CD14-positive monocyte (primary cell): ENCODE measurements at regions not wholly inside any gene's neighbourhood (a gene's known extent, or its start where the extent isn't known, plus 50 kb on each side); places are given as distances from the start of the nearest gene placed in this dataset.

ENCODE experiments used
- DNase-seq, 3 donors: peaks; one replicate each; pipeline ENCODE4 v3.0.0-alpha.2; 2011 to 2022
- H2AFZ ChIP-seq: 2 replicates; pipeline ENCODE4 v1.6.0; 2012; ENCODE audit warnings: mild to moderate bottlenecking, low read depth, low read length, inconsistent platforms; ENCODE audit not compliant: insufficient read depth, poor library complexity, severe bottlenecking
- H3K27ac ChIP-seq, 2 donors: 1 replicate in 1 of 2; 2 replicates in 1 of 2; pipeline ENCODE4 v1.5.1; 2012 to 2013; ENCODE audit warnings: low read length in 2 of 2, control low read depth in 1 of 2, inconsistent platforms in 1 of 2, low read depth in 1 of 2, mild to moderate bottlenecking in 1 of 2
- H3K27me3 ChIP-seq, 2 donors: one replicate each; pipeline versions ENCODE4 v1.6.0 to v1.6.1; 2011 to 2013; ENCODE audit warnings: low read length in 2 of 2; ENCODE audit not compliant: control insufficient read depth in 2 of 2, insufficient read depth in 2 of 2
- H3K36me3 ChIP-seq, 2 donors: replicated peaks in 1 of 2; 1 replicate in 1 of 2; 2 replicates in 1 of 2; pipeline versions ENCODE4 v1.5.1 to v1.6.1; 2012 to 2013; ENCODE audit warnings: low read length in 2 of 2, control low read depth in 1 of 2, inconsistent platforms in 1 of 2, mild to moderate bottlenecking in 1 of 2; ENCODE audit not compliant: insufficient read depth in 2 of 2, control insufficient read depth in 1 of 2
- H3K4me1 ChIP-seq, 2 donors: 1 replicate in 1 of 2; 2 replicates in 1 of 2; pipeline versions ENCODE4 v1.5.1 to v1.6.1; 2012 to 2013; ENCODE audit warnings: low read length in 2 of 2, control low read depth in 1 of 2, inconsistent platforms in 1 of 2, mild to moderate bottlenecking in 1 of 2, moderate library complexity in 1 of 2; ENCODE audit not compliant: insufficient read depth in 2 of 2, control insufficient read depth in 1 of 2
- H3K4me2 ChIP-seq: replicated peaks from 2 replicates; pipeline ENCODE3; 2012; ENCODE audit warnings: low read length, moderate library complexity, mild to moderate bottlenecking; ENCODE audit not compliant: poor library complexity, severe bottlenecking; ENCODE audit errors: extremely low read depth
- H3K4me3 ChIP-seq, 3 experiments: fragments of 200-600 bp in 1 of 3; sonication (generic) in 1 of 3; replicated peaks in 1 of 3; 1 replicate in 2 of 3; 2 replicates in 1 of 3; pipeline ENCODE4 v1.5.1; 2011 to 2013; ENCODE audit warnings: low read length in 3 of 3, mild to moderate bottlenecking in 3 of 3, control low read depth in 2 of 3, low read depth in 2 of 3, inconsistent platforms in 1 of 3, moderate library complexity in 1 of 3
- H3K79me2 ChIP-seq: 2 replicates; pipeline ENCODE4 v1.6.0; 2012; ENCODE audit warnings: mild to moderate bottlenecking, control low read depth, inconsistent platforms, low read length, moderate library complexity; ENCODE audit not compliant: insufficient read depth
- H3K9ac ChIP-seq: 2 replicates; pipeline ENCODE4 v1.6.0; 2017; ENCODE audit warnings: low read length, mild to moderate bottlenecking; ENCODE audit not compliant: insufficient read depth, poor library complexity, severe bottlenecking
- H3K9me3 ChIP-seq, 2 donors: replicated peaks in 1 of 2; 1 replicate in 1 of 2; 2 replicates in 1 of 2; pipeline versions ENCODE4 v1.5.1 to v1.6.1; 2012 to 2013; ENCODE audit warnings: low read length in 2 of 2, control low read depth in 1 of 2; ENCODE audit not compliant: control insufficient read depth in 1 of 2, insufficient read depth in 1 of 2
- H4K20me1 ChIP-seq: 2 replicates; pipeline ENCODE4 v1.6.0; 2012; ENCODE audit warnings: mild to moderate bottlenecking, low read length, control low read depth, moderate library complexity; ENCODE audit not compliant: insufficient read depth
- H3K27ac Mint-ChIP-seq, 7 donors: one replicate each; pipeline ENCODE4 v1.8.0; 2020; ENCODE audit warnings: mild to moderate bottlenecking in 7 of 7, mixed read lengths in 7 of 7, moderate library complexity in 6 of 7, inconsistent platforms in 2 of 7
- H3K27me3 Mint-ChIP-seq, 3 donors: one replicate each; pipeline ENCODE4 v1.8.0; 2021 to 2022; ENCODE audit warnings: low read depth in 3 of 3, mild to moderate bottlenecking in 3 of 3, mixed read lengths in 3 of 3, moderate library complexity in 3 of 3, inconsistent platforms in 1 of 3
- H3K36me3 Mint-ChIP-seq, 2 donors: one replicate each; pipeline ENCODE4 v1.8.0; 2020; ENCODE audit warnings: mixed read lengths in 2 of 2, inconsistent platforms in 1 of 2, mild to moderate bottlenecking in 1 of 2
- H3K4me1 Mint-ChIP-seq: one replicate; pipeline ENCODE4 v1.8.0; 2020; ENCODE audit warnings: mild to moderate bottlenecking, mixed read lengths
- H3K4me3 Mint-ChIP-seq, 2 donors: one replicate each; pipeline ENCODE4 v1.8.0; 2020; ENCODE audit warnings: mild to moderate bottlenecking in 2 of 2, mixed read lengths in 2 of 2, moderate library complexity in 1 of 2
- H3K9me3 Mint-ChIP-seq, 7 donors: one replicate each; pipeline ENCODE4 v1.8.0; 2020 to 2022; ENCODE audit warnings: mixed read lengths in 7 of 7, mild to moderate bottlenecking in 6 of 7, moderate library complexity in 6 of 7, inconsistent platforms in 2 of 7
- CTCF ChIP-seq: fragments of 200-600 bp; IDR thresholded peaks from one replicate; pipeline ENCODE4 v1.8.0; 2022; ENCODE audit warnings: antibody characterized with exemption, mild to moderate bottlenecking
- WGBS: methylation state at CpG from one replicate; pipeline ENCODE4 v1.1.5; 2013; ENCODE audit warnings: missing lambda C conversion rate; ENCODE audit not compliant: insufficient coverage; 5-methylcytosine and 5-hydroxymethylcytosine counted together
- intact Hi-C, 2 donors: fragments of 100-400 bp; cut with micrococcal nuclease; formaldehyde crosslinking; loops; one replicate each; pipeline versions ENCODE4 v1.15.0 to v1.15.1; 2023

DNA sequence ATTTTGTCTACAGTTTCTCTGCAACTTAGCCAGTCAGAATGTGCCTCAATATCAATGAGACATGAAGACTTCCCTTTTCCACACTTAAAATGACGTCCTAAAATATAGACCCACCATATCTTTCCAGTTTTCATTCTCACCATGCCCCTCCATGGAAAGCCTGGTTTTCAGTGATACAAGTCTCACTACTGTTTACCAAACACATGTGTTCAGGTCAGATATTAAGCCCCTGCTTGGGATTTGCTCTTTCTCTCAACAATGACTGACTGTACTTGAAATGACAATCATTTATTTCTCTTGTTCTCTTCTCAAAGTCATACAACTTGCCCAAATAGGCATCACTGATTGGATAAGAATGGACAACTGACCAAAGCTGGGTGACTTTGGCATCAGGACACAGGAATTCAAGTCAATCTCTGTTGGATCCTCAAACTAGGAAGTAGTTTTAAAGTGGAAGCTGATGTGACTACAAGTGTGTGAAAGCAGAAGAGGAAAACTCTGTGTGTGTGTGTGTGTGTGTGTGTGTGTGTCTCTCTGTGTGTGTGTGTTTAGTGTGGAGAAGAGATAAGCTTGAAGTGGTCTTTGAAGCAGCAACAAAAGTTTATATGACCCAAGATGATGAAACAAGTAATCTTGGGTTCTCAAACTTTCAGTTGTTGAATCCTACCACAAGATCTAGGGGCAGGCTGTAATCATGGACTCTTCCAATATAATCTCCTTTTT, 217.4 kb upstream of the FGF13 start:
- Mint-ChIP-seq H3K4me3 (no peak overlapping the region), H3K27me3 (peaks cover 0 to 2% (median 0%) of the 10 kb centered on the region in 3 donors), H3K27ac (peak overlapping the region in 2 of 7 donors; percentile 25 to 57), H3K4me1 (peaks cover 30% of the 10 kb centered on the region), H3K9me3 (peaks cover 0 to 5% (median 0%) of the 10 kb centered on the region in 7 donors), H3K36me3 (no peaks in the 10 kb centered on the region)
- peaks cover 20 to 22% of the 10 kb centered on the region in 2 donors for H3K4me1 ChIP-seq
- no peak overlapping the region for H3K4me3 ChIP-seq
- DNase-seq: peak in 2 of 3 donors; percentile 12 to 21
- H3K27ac ChIP-seq: no peak overlapping the region
- H2AFZ ChIP-seq: no peak overlapping the region
- no peak for TF ChIP-seq CTCF
- intact Hi-C loops: loop anchor here in 1 of 2 donors (5.0 kb wide), 1 partner anchor 148 kb away; no protein-coding TSS in a partner anchor
- H3K79me2 ChIP-seq: no peaks in the 10 kb centered on the region
- no peak overlapping the region for H3K4me2 ChIP-seq
- H4K20me1 ChIP-seq: no peaks in the 10 kb centered on the region
- no peaks in the 10 kb centered on the region for H3K27me3 ChIP-seq
- H3K9me3 ChIP-seq: no peaks in the 10 kb centered on the region
- WGBS: 25% methylated on average over 1 of the region's 1 CpG
- no peak overlapping the region for H3K9ac ChIP-seq
- H3K36me3 ChIP-seq: no peaks in the 10 kb centered on the region

DNA sequence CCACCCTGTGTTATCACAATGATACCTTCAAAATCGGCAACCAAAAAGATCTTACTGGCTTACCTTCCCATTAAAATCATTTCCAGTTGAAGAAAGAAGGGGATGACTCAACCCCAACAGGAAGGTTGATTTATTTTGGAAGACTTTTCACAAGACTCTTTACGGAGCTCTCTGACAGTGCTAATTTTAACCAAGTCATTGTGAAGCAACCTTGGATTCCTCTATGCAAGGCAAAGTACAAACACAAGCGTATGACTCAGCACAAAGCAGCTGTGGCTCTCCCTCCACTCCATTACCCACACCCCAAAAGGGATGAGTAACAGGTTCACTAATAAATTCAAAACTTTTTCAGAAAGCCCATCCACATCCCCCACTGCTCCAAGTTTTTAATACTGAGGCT, 213.8 kb upstream of the FGF13 start:
- Mint-ChIP-seq H3K4me1 (peaks cover 30% of the 10 kb centered on the region), H3K4me3 (peak overlapping the region in 1 of 2 donors; percentile 57), H3K9me3 (peaks cover 0 to 3% (median 0%) of the 10 kb centered on the region in 7 donors), H3K36me3 (no peaks in the 10 kb centered on the region), H3K27ac (peak overlapping the region; percentile 40 to 89 (median 68)), H3K27me3 (peaks cover 0 to 2% (median 0%) of the 10 kb centered on the region in 3 donors)
- H3K79me2 ChIP-seq: no peaks in the 10 kb centered on the region
- no peaks in the 10 kb centered on the region for H3K36me3 ChIP-seq
- H3K4me1 ChIP-seq: peaks cover 20 to 22% of the 10 kb centered on the region in 2 donors
- peak overlapping the region in 1 of 3 experiments; percentile 12 for H3K4me3 ChIP-seq
- no peak for TF ChIP-seq CTCF
- peak; percentile 70 to 89 (median 82) for DNase-seq
- H3K27me3 ChIP-seq: no peaks in the 10 kb centered on the region
- no peaks in the 10 kb centered on the region for H4K20me1 ChIP-seq
- H2AFZ ChIP-seq: no peak overlapping the region
- H3K27ac ChIP-seq: peak overlapping the region in 1 of 2 donors; percentile 52
- WGBS: 0% methylated on average over 1 of the region's 3 CpGs
- H3K9me3 ChIP-seq: no peaks in the 10 kb centered on the region
- peak overlapping the region; percentile 26 for H3K4me2 ChIP-seq
- no peak overlapping the region for H3K9ac ChIP-seq
- intact Hi-C loops: loop anchor here in 1 of 2 donors (5.0 kb wide), 1 partner anchor 152 kb away; no protein-coding TSS in a partner anchor
